ENCODE measurements at regions not wholly inside any gene's neighbourhood (a gene's known extent, or its start where the extent isn't known, plus 50 kb on each side); places are given as distances from the start of the nearest gene placed in this dataset.

DNA sequence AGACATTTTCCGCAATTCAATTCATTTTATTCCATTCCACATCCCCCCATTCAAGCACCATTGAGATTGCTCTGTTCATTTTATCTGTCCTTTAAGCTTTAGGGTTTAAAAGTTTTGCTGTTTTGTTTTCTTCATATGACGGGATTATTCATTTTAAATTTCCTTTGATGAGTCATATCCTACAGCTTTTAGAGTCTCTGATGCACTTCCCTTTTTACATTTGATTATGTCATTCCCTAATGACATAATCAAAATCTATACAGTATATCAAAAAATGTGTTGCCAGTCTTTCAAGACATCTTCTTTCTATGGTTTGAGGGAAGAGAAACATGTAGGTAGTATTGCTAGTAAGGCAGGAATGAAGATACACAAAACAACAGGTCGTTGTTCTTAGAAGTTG, 456.3 kb downstream of the PDGFC start:
- TF ChIP-seq POLR2A (IDR thresholded peaks at IDR 0.05), result no peak
- TF ChIP-seq, protein P1, sequence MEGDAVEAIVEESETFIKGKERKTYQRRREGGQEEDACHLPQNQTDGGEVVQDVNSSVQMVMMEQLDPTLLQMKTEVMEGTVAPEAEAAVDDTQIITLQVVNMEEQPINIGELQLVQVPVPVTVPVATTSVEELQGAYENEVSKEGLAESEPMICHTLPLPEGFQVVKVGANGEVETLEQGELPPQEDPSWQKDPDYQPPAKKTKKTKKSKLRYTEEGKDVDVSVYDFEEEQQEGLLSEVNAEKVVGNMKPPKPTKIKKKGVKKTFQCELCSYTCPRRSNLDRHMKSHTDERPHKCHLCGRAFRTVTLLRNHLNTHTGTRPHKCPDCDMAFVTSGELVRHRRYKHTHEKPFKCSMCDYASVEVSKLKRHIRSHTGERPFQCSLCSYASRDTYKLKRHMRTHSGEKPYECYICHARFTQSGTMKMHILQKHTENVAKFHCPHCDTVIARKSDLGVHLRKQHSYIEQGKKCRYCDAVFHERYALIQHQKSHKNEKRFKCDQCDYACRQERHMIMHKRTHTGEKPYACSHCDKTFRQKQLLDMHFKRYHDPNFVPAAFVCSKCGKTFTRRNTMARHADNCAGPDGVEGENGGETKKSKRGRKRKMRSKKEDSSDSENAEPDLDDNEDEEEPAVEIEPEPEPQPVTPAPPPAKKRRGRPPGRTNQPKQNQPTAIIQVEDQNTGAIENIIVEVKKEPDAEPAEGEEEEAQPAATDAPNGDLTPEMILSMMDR (IDR thresholded peaks at IDR 0.05), result no peak

All from lower leg skin (tissue), 3 donors.